ENCODE measurements at regions not wholly inside any gene's neighbourhood (a gene's known extent, or its start where the extent isn't known, plus 50 kb on each side); places are given as distances from the start of the nearest gene placed in this dataset.

GRCh38 chr9:20264896-20265295, 357.4 kb downstream of the MLLT3 start:
- Histone ChIP-seq H3K27me3 (ENCODE audit: control insufficient read depth in 2 of 2, insufficient read depth in 2 of 2, low read length in 2 of 2) (no peaks in the 10 kb centered on the region), H3K9me1 (replicated peaks; ENCODE audit: control insufficient read depth, extremely low read depth, insufficient read depth, low read length) (no peaks in the 10 kb centered on the region), H3K4me1 (ENCODE audit: control insufficient read depth, extremely low read depth, insufficient read depth, low read length) (no peaks in the 10 kb centered on the region), H3K36me3 (ENCODE audit: control insufficient read depth in 2 of 2, extremely low read depth in 1 of 2, insufficient read depth in 2 of 2, low read length in 2 of 2) (no peaks in the 10 kb centered on the region), H3K9ac (replicated peaks; ENCODE audit: extremely low read depth, insufficient read depth, low read length) (no peak overlapping the region), H2AFZ (ENCODE audit: low read depth, low read length) (no peak overlapping the region), H3K79me2 (ENCODE audit: control insufficient read depth, insufficient read depth, low read length) (no peaks in the 10 kb centered on the region), H3K4me3 (replicated peaks in 1 of 3; ENCODE audit: insufficient read depth in 1 of 3, low read depth in 1 of 3, low read length in 3 of 3) (no peak overlapping the region), H3K9me3 (replicated peaks; ENCODE audit: control insufficient read depth, insufficient read depth, low read length) (no peaks in the 10 kb centered on the region), H4K20me1 (replicated peaks; ENCODE audit: control insufficient read depth, extremely low read depth, insufficient read depth, low read length) (no peaks in the 10 kb centered on the region), H3K4me2 (ENCODE audit: insufficient read depth, low read length) (no peak overlapping the region), H3K27ac (ENCODE audit: insufficient read depth, low read depth, low read length) (no peak overlapping the region)
- CTCF ChIA-PET: no interaction called here
- dilution Hi-C loops (cut with MboI; ENCODE audit: extremely low pct_ligation_motif_present, low sequenced_read_pairs): no loop called here
- FAIRE-seq (no peak), DNase-seq (ENCODE audit: low read depth, low spot score) (no peak)
- POLR2A ChIA-PET: no interaction called here
- intact Hi-C loops (cut with micrococcal nuclease): no loop called here
- TF ChIP-seq FOS (IDR thresholded peaks at IDR 0.05; ENCODE audit: borderline replicate concordance, insufficient read depth, low read length) (no peak), JUN (IDR thresholded peaks at IDR 0.05; ENCODE audit: borderline replicate concordance, insufficient read depth, insufficient read length, low read depth) (no peak), POLR2AphosphoS5 (IDR thresholded peaks at IDR 0.05; ENCODE audit: insufficient read depth, low read depth, low read length) (no peak)
- BruUV-seq (replicated peaks): no TSS peak

GRCh38 chr9:20262611-20263010, 359.7 kb downstream of the MLLT3 start:
- no peaks in the 10 kb centered on the region for H3K9me3 ChIP-seq (replicated peaks; ENCODE audit: control insufficient read depth, insufficient read depth, low read length)
- no peaks in the 10 kb centered on the region for H3K79me2 ChIP-seq (ENCODE audit: control insufficient read depth, insufficient read depth, low read length)
- H3K4me3 ChIP-seq (replicated peaks in 1 of 3; ENCODE audit: insufficient read depth in 1 of 3, low read depth in 1 of 3, low read length in 3 of 3): no peak overlapping the region
- intact Hi-C loops (cut with micrococcal nuclease) (no loop called here), dilution Hi-C loops (cut with MboI; ENCODE audit: extremely low pct_ligation_motif_present, low sequenced_read_pairs) (no loop called here)
- no peak for FAIRE-seq
- ChIA-PET CTCF (no interaction called here), POLR2A (no interaction called here)
- DNase-seq (ENCODE audit: low read depth, low spot score): no peak
- TF ChIP-seq CTCF (IDR thresholded peaks at IDR 0.05; ENCODE audit: extremely low read depth in 1 of 2, insufficient read depth in 1 of 2, low read depth in 1 of 2, low read length in 2 of 2) (no peak), FOS (IDR thresholded peaks at IDR 0.05; ENCODE audit: borderline replicate concordance, insufficient read depth, low read length) (no peak), GATA2 (IDR thresholded peaks at IDR 0.05; ENCODE audit: insufficient read depth, insufficient read length, low read depth, low read length) (no peak), MAX (IDR thresholded peaks at IDR 0.05; ENCODE audit: insufficient read depth, insufficient read length) (no peak), POLR2AphosphoS5 (IDR thresholded peaks at IDR 0.05; ENCODE audit: insufficient read depth, low read depth, low read length) (no peak), MYC (IDR thresholded peaks at IDR 0.05; ENCODE audit: low read depth, low read length) (no peak), EZH2 (IDR thresholded peaks at IDR 0.05; ENCODE audit: borderline replicate concordance, low read depth, low read length, severe bottlenecking) (no peak), POLR2A (IDR thresholded peaks at IDR 0.05; ENCODE audit: low read depth, low read length) (no peak), JUN (IDR thresholded peaks at IDR 0.05; ENCODE audit: borderline replicate concordance, insufficient read depth, insufficient read length, low read depth) (no peak)
- H4K20me1 ChIP-seq (replicated peaks; ENCODE audit: control insufficient read depth, extremely low read depth, insufficient read depth, low read length): no peaks in the 10 kb centered on the region
- no peak overlapping the region for H3K27ac ChIP-seq (ENCODE audit: insufficient read depth, low read depth, low read length)
- no peak overlapping the region for H2AFZ ChIP-seq (ENCODE audit: low read depth, low read length)
- no peaks in the 10 kb centered on the region for H3K27me3 ChIP-seq (ENCODE audit: control insufficient read depth in 2 of 2, insufficient read depth in 2 of 2, low read length in 2 of 2)
- no peak overlapping the region for H3K4me2 ChIP-seq (ENCODE audit: insufficient read depth, low read length)
- no peak overlapping the region for H3K9ac ChIP-seq (replicated peaks; ENCODE audit: extremely low read depth, insufficient read depth, low read length)
- H3K36me3 ChIP-seq (ENCODE audit: control insufficient read depth in 2 of 2, extremely low read depth in 1 of 2, insufficient read depth in 2 of 2, low read length in 2 of 2): no peaks in the 10 kb centered on the region
- no peaks in the 10 kb centered on the region for H3K4me1 ChIP-seq (ENCODE audit: control insufficient read depth, extremely low read depth, insufficient read depth, low read length)
- BruUV-seq (replicated peaks): no TSS peak
- H3K9me1 ChIP-seq (replicated peaks; ENCODE audit: control insufficient read depth, extremely low read depth, insufficient read depth, low read length): no peaks in the 10 kb centered on the region

All from endothelial cell of umbilical vein (primary cell).